Activated naive CD4-positive, alpha-beta T cell treated with anti-CD3 and anti-CD28 coated beads, Interleukin-2, amount 50 U/mL, for 24 hours (primary cell): ENCODE measurements at regions not wholly inside any gene's neighbourhood (a gene's known extent, or its start where the extent isn't known, plus 50 kb on each side); places are given as distances from the start of the nearest gene placed in this dataset.
"Not testable (repeated sequence)": the region's sequence is repeated elsewhere in the genome, so short reads cannot be mapped to it uniquely, and the experiment has no call there.

Experiments
- H3K27ac Mint-ChIP-seq: one replicate; pipeline ENCODE4 v1.8.0; 2021; ENCODE audit warnings: mild to moderate bottlenecking, mixed read lengths
- H3K27me3 Mint-ChIP-seq: one replicate; pipeline ENCODE4 v1.8.0; 2021; ENCODE audit warnings: mixed read lengths
- H3K36me3 Mint-ChIP-seq: one replicate; pipeline ENCODE4 v1.8.0; 2021; ENCODE audit warnings: mixed read lengths
- H3K4me1 Mint-ChIP-seq: one replicate; pipeline ENCODE4 v1.8.0; 2021; ENCODE audit warnings: mixed read lengths
- H3K4me3 Mint-ChIP-seq: one replicate; pipeline ENCODE4 v1.8.0; 2021; ENCODE audit warnings: mild to moderate bottlenecking, mixed read lengths
- H3K9me3 Mint-ChIP-seq: one replicate; pipeline ENCODE4 v1.8.0; 2021; ENCODE audit warnings: mixed read lengths

- H3K4me3 Mint-ChIP-seq = no peak overlapping the region
- no peaks in the 10 kb centered on the region for H3K4me1 Mint-ChIP-seq
Observed at GRCh38 chr6:25157842-25158241, 121.3 kb upstream of the CARMIL1 start.

GRCh38 chr6:25160134-25160533, 119.0 kb upstream of the CARMIL1 start:
- H3K9me3 Mint-ChIP-seq = peaks cover 25% of the 10 kb centered on the region
- H3K4me1 Mint-ChIP-seq, H3K27ac Mint-ChIP-seq, H3K27me3 Mint-ChIP-seq, H3K4me3 Mint-ChIP-seq, H3K36me3 Mint-ChIP-seq: not testable (repeated sequence)

More at GRCh38 chr6:25157842-25158241, 121.3 kb upstream of the CARMIL1 start:
- Mint-ChIP-seq H3K36me3 (peaks cover 4% of the 10 kb centered on the region), H3K9me3 (peaks cover 25% of the 10 kb centered on the region), H3K27me3 (peaks cover 2% of the 10 kb centered on the region), H3K27ac (peak overlapping the region; percentile 35)

- no peaks in the 10 kb centered on the region for H3K27me3 Mint-ChIP-seq
- H3K36me3 Mint-ChIP-seq = no peaks in the 10 kb centered on the region
- H3K4me1 Mint-ChIP-seq = peaks cover 19% of the 10 kb centered on the region
Observed at GRCh38 chr6:25165177-25165576, 114.0 kb upstream of the CARMIL1 start.

GRCh38 chr6:25165800-25166199, 113.4 kb upstream of the CARMIL1 start:
- peaks cover 19% of the 10 kb centered on the region for H3K4me1 Mint-ChIP-seq
- no peaks in the 10 kb centered on the region for H3K36me3 Mint-ChIP-seq
- H3K4me3 Mint-ChIP-seq = no peak overlapping the region
- H3K27ac Mint-ChIP-seq = peak overlapping the region; percentile 21
- H3K27me3 Mint-ChIP-seq = no peaks in the 10 kb centered on the region
- no peaks in the 10 kb centered on the region for H3K9me3 Mint-ChIP-seq

More at GRCh38 chr6:25165177-25165576, 114.0 kb upstream of the CARMIL1 start:
- no peak overlapping the region for H3K4me3 Mint-ChIP-seq
- no peak overlapping the region for H3K27ac Mint-ChIP-seq
- H3K9me3 Mint-ChIP-seq = peaks cover 2% of the 10 kb centered on the region

GRCh38 chr6:25166955-25167748, 112.0 kb upstream of the CARMIL1 start:
- H3K9me3 Mint-ChIP-seq = no peaks in the 10 kb centered on the region
- no peaks in the 10 kb centered on the region for H3K27me3 Mint-ChIP-seq
- no peaks in the 10 kb centered on the region for H3K36me3 Mint-ChIP-seq
- no peak overlapping the region for H3K4me3 Mint-ChIP-seq
- H3K4me1 Mint-ChIP-seq = peaks cover 19% of the 10 kb centered on the region
- H3K27ac Mint-ChIP-seq = peak overlapping the region; percentile 70

GRCh38 chr6:25167961-25168360, 111.2 kb upstream of the CARMIL1 start:
- H3K27me3 Mint-ChIP-seq = no peaks in the 10 kb centered on the region
- H3K36me3 Mint-ChIP-seq = no peaks in the 10 kb centered on the region
- H3K4me1 Mint-ChIP-seq = peaks cover 19% of the 10 kb centered on the region
- H3K4me3 Mint-ChIP-seq = no peak overlapping the region
- no peaks in the 10 kb centered on the region for H3K9me3 Mint-ChIP-seq
- peak overlapping the region; percentile 46 for H3K27ac Mint-ChIP-seq

GRCh38 chr6:25168637-25169036, 110.5 kb upstream of the CARMIL1 start:
- no peak overlapping the region for H3K4me3 Mint-ChIP-seq
- H3K9me3 Mint-ChIP-seq = no peaks in the 10 kb centered on the region
- peak overlapping the region; percentile 74 for H3K27ac Mint-ChIP-seq
- no peaks in the 10 kb centered on the region for H3K27me3 Mint-ChIP-seq
- H3K4me1 Mint-ChIP-seq = peaks cover 19% of the 10 kb centered on the region
- H3K36me3 Mint-ChIP-seq = no peaks in the 10 kb centered on the region

GRCh38 chr6:25169553-25169952, 109.6 kb upstream of the CARMIL1 start:
- Mint-ChIP-seq H3K9me3 (no peaks in the 10 kb centered on the region), H3K36me3 (no peaks in the 10 kb centered on the region), H3K4me1 (peaks cover 26% of the 10 kb centered on the region), H3K27ac (no peak overlapping the region), H3K27me3 (no peaks in the 10 kb centered on the region), H3K4me3 (no peak overlapping the region)

GRCh38 chr6:25169961-25170360, 109.2 kb upstream of the CARMIL1 start:
- H3K36me3 Mint-ChIP-seq = no peaks in the 10 kb centered on the region
- no peaks in the 10 kb centered on the region for H3K9me3 Mint-ChIP-seq
- H3K4me1 Mint-ChIP-seq = peaks cover 30% of the 10 kb centered on the region
- H3K27me3 Mint-ChIP-seq = no peaks in the 10 kb centered on the region
- H3K27ac Mint-ChIP-seq = no peak overlapping the region
- H3K4me3 Mint-ChIP-seq = no peak overlapping the region

GRCh38 chr6:25170640-25171039, 108.5 kb upstream of the CARMIL1 start:
- H3K27ac Mint-ChIP-seq = no peak overlapping the region

GRCh38 chr6:25171301-25171700, 107.9 kb upstream of the CARMIL1 start:
- Mint-ChIP-seq H3K9me3 (no peaks in the 10 kb centered on the region), H3K27me3 (no peaks in the 10 kb centered on the region), H3K4me1 (peaks cover 22% of the 10 kb centered on the region), H3K27ac (no peak overlapping the region), H3K36me3 (no peaks in the 10 kb centered on the region), H3K4me3 (no peak overlapping the region)

More at GRCh38 chr6:25170640-25171039, 108.5 kb upstream of the CARMIL1 start:
- Mint-ChIP-seq H3K9me3 (no peaks in the 10 kb centered on the region), H3K27me3 (no peaks in the 10 kb centered on the region), H3K4me1 (peaks cover 28% of the 10 kb centered on the region), H3K36me3 (no peaks in the 10 kb centered on the region), H3K4me3 (no peak overlapping the region)

- no peak overlapping the region for H3K27ac Mint-ChIP-seq
- H3K4me3 Mint-ChIP-seq = no peak overlapping the region
- H3K4me1 Mint-ChIP-seq = peaks cover 11% of the 10 kb centered on the region
- no peaks in the 10 kb centered on the region for H3K27me3 Mint-ChIP-seq
- H3K9me3 Mint-ChIP-seq = no peaks in the 10 kb centered on the region
- H3K36me3 Mint-ChIP-seq = no peaks in the 10 kb centered on the region
Observed at GRCh38 chr6:25172819-25173218, 106.4 kb upstream of the CARMIL1 start.

- peaks cover 10% of the 10 kb centered on the region for H3K4me1 Mint-ChIP-seq
- no peaks in the 10 kb centered on the region for H3K36me3 Mint-ChIP-seq
- H3K27me3 Mint-ChIP-seq = no peaks in the 10 kb centered on the region
- no peaks in the 10 kb centered on the region for H3K9me3 Mint-ChIP-seq
- no peak overlapping the region for H3K27ac Mint-ChIP-seq
- no peak overlapping the region for H3K4me3 Mint-ChIP-seq
Observed at GRCh38 chr6:25173246-25173645, 105.9 kb upstream of the CARMIL1 start.

GRCh38 chr6:25173951-25174474, 105.2 kb upstream of the CARMIL1 start:
- no peak overlapping the region for H3K4me3 Mint-ChIP-seq
- no peaks in the 10 kb centered on the region for H3K27me3 Mint-ChIP-seq
- H3K9me3 Mint-ChIP-seq = no peaks in the 10 kb centered on the region
- H3K27ac Mint-ChIP-seq = no peak overlapping the region
- H3K4me1 Mint-ChIP-seq = peaks cover 10% of the 10 kb centered on the region
- H3K36me3 Mint-ChIP-seq = no peaks in the 10 kb centered on the region

- Mint-ChIP-seq H3K36me3 (no peaks in the 10 kb centered on the region), H3K27me3 (no peaks in the 10 kb centered on the region), H3K4me1 (peaks cover 10% of the 10 kb centered on the region), H3K9me3 (no peaks in the 10 kb centered on the region), H3K27ac (no peak overlapping the region), H3K4me3 (no peak overlapping the region)
Observed at GRCh38 chr6:25174678-25175077, 104.5 kb upstream of the CARMIL1 start.

GRCh38 chr6:25175196-25175595, 104.0 kb upstream of the CARMIL1 start:
- no peaks in the 10 kb centered on the region for H3K27me3 Mint-ChIP-seq
- no peak overlapping the region for H3K4me3 Mint-ChIP-seq
- peaks cover 10% of the 10 kb centered on the region for H3K4me1 Mint-ChIP-seq
- no peaks in the 10 kb centered on the region for H3K36me3 Mint-ChIP-seq
- H3K9me3 Mint-ChIP-seq = no peaks in the 10 kb centered on the region
- no peak overlapping the region for H3K27ac Mint-ChIP-seq
